GM13977 (cell line): ENCODE measurements at regions not wholly inside any gene's neighbourhood (a gene's known extent, or its start where the extent isn't known, plus 50 kb on each side); places are given as distances from the start of the nearest gene placed in this dataset.

ENCODE experiments used
- DNase-seq: peaks from one replicate; pipeline ENCODE4 v3.0.0; 2012; ENCODE audit warnings: low spot score
- CTCF ChIP-seq: IDR thresholded peaks from 2 replicates; pipeline ENCODE4 v1.5.1; 2012; ENCODE audit warnings: mild to moderate bottlenecking, control low read depth; ENCODE audit not compliant: insufficient read depth; ENCODE audit errors: extremely low read depth, missing control alignments
- in situ Hi-C: fragments of 300-500 bp; cut with MboI; formaldehyde crosslinking; loops from one replicate; pipeline ENCODE4 v1.12.0; 2022; ENCODE audit warnings: low sequenced_read_pairs, low pct_unique_long_range_greater_than_20kb, mixed read lengths, inconsistent platforms; ENCODE audit not compliant: unreplicated experiment

GRCh38 chr9:80399606-80400005 lies 827.8 kb downstream of the TLE4 start:
- no peak for TF ChIP-seq CTCF
- in situ Hi-C loops: no loop called here
- no peak for DNase-seq

- no peak for TF ChIP-seq CTCF
- in situ Hi-C loops: no loop called here
- no peak for DNase-seq
Observed at GRCh38 chr9:80387828-80388227, 816.1 kb downstream of the TLE4 start.

DNA sequence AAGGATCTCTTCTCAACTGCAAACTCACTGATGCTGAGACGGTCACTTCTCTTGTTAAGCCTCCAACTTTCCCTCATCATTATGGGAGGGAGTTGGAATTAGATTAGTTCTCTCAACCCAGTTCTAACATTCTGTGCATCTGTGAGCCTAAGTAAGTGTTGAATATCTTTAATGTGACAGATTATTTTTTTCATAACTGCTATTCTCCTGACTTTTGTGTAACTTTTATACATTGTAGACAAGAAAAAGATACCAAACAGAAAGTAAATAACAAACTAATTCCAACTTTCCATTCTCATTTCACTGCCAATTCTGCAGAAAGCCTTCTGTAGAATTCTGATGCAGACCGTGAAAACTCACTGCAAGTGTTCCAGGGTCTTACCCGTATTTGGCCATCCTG lies 813.5 kb downstream of the TLE4 start:
- in situ Hi-C loops: no loop called here
- no peak for DNase-seq
- TF ChIP-seq CTCF: no peak

DNA sequence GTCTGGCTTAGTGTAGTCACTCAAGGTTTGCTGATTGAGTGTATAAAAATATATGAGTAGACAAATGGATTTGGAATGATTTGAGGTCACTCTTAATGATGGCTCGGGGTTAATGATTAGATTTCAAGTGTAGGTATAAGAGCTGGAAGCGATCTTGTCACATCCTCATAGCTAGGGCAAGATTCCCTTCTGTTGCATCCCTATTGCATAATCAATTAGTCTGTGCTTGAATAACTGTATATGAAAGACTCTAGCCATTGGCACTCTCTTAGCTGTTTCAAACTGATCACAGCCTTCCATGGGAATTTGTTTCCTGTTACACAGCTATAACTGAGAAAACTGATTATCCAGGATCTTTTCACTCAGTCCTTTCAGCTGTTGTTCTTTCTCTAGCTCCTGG lies 811.6 kb downstream of the TLE4 start:
- in situ Hi-C loops: no loop called here

DNA sequence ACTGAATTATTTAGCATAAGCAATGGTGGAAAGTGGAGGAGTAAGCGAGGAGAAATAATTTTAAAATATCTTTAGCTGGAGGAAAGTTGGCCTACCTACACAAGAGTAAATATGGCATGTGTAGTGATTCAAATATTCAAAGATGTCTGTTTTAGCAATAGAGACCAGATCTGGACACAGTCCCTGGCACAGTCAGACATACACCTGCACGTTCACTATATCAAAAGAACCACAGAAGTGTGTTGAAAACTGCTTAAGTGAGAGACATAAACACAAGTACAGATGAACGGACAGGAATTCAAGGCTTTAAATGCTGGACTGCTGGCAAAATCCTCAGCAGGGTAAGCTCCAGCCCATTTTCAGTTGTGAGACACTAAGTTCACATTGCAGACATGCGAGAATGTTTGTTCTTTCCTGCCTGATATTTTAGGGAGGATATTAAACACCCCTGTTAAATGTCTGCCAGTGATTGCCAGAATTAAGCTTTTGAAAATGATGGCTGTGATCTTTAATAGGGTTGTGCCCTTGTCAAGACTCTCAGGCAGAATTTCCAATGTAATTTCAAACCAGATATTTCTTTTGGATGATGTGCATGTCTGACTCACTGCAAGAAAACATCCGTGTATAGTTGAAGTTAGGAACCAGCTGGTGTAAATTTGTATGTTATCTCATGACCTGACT lies 810.6 kb downstream of the TLE4 start:
- in situ Hi-C loops: no loop called here
- no peak for DNase-seq
- TF ChIP-seq CTCF: no peak

More for the DNA sequence above, 811.6 kb downstream of the TLE4 start:
- no peak for DNase-seq
- no peak for TF ChIP-seq CTCF

- DNase-seq: no peak
- TF ChIP-seq CTCF: no peak
- in situ Hi-C loops: no loop called here
Observed at GRCh38 chr9:80380301-80380700, 808.5 kb downstream of the TLE4 start.
